NCI-H2196 (cell line): ENCODE measurements at regions not wholly inside any gene's neighbourhood (a gene's known extent, or its start where the extent isn't known, plus 50 kb on each side); places are given as distances from the start of the nearest gene placed in this dataset.
A peak's percentile ranks its signal among the peaks of the same experiment; 100 is the strongest.

Source experiments
- DNase-seq: peaks from one replicate; lab custom pipeline; 2025; ENCODE audit not compliant: unreplicated experiment; lab: John Stamatoyannopoulos, UW

GRCh38 chr12:31868965-31869364 lies 90.2 kb upstream of the RESF1 start:
- peak; percentile 73 for DNase-seq

GRCh38 chr12:31867292-31867691 lies 91.9 kb upstream of the RESF1 start:
- DNase-seq, result no peak

GRCh38 chr12:31866523-31866922 lies 92.7 kb upstream of the RESF1 start:
- no peak for DNase-seq

GRCh38 chr12:31865023-31865422 lies 94.2 kb upstream of the RESF1 start:
- DNase-seq, result no peak

DNA sequence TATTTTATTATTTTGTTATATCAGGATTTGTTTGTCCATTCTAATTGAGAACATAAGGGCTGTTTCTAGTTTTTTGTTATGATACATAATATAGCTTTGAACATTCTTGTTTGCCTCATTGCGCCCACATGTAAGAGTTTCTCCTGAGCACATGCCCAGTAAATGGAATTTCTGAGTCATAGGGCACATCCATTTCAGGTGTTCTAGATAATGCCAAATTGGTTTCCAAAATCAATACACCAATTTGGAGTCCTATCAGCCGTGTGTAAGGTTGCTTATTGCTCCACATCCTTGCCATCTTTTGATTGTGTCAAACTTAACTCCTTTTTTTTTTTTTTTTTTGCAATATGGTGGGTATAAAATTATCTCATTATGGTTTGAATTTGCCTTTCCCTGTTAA lies 97.9 kb upstream of the RESF1 start:
- DNase-seq, result no peak

- no peak for DNase-seq
These were observed 98.8 kb upstream of the RESF1 start for GRCh38 chr12:31860401-31860800.

DNA sequence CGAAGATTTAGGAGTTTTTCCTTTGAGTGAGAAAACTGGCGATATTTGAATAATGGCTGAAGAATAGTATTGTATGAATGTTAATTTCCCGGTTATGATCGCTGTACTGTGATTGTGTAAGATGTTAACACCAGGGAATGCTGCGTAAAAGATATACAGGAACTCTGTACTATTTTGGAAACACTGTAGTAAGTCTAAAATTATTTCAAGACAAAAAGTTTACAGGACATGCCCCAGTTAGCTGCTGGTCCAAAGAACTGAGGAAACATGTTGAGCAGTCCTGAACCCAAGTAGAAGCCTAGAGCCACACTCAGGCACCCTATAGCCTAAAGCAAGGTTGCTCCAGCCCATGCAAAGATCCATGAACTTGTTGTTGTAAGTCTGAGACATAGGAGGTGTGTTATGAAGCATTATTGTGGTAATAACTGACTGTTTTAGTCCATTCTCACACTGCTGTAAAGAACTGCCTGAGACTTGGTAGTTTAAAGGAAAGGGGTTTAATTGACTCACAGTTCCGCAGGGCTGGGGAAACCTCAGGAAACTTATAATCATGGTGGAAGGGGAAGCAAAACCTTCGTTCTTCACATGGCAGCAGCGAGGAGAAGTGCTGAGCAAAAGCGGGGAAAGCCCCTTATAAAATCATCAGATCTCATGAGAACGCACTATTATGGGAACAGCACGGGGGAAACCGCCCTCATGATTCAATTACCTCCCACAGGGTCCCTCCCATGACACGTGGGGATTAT lies 99.8 kb upstream of the RESF1 start:
- no peak for DNase-seq

DNA sequence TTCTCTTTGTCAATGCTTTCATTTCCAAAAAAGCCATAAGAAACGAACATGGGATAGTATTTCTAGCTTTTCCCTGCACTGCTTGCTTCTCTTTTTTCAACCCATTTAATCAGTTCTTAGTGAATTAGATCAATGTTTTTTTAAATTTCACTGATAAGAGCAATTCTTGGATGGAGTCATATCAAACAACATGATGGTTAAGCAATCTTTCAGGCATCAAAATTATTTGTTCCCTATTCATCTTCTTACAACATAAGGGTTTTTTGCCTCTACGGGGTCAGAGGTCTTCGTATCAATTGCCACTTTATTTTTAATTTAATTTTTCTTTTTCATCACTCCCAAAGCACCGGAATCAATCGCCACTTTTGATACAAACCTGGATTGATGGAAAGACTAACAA lies 103.8 kb upstream of the RESF1 start:
- no peak for DNase-seq

GRCh38 chr12:31853977-31854376 lies 105.2 kb upstream of the RESF1 start:
- DNase-seq, result no peak

- no peak for DNase-seq
These were observed 105.7 kb upstream of the RESF1 start for GRCh38 chr12:31853520-31853919.

- no peak for DNase-seq
These were observed 108.9 kb upstream of the RESF1 start for GRCh38 chr12:31850268-31850667.

DNA sequence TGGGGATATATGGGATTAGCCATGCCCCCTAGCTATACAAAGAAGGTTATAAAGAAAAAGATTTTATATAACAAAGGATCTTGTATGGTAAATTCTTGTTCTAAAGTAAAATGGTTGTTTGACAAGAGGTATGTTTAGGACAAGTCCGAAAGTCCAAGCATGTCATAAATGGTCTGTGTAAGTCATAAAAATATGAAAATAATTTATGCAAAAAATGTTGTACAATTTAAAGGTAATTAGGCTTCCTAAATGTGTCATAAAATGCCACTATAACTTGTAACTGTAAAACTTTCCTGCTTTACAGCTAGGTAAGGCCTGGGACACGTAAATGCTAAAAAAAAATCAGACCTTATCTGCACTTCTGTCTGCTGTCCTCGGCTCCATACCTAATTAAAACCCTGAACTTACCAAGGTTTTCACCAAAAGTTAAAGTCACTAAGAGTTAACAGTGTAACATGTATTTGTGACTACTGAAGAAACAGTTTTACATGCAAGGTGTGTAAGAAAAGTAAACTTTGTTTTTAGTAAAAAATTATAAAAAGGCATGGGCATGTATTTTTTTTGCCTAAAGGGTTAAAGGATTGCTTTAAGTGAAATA lies 110.0 kb upstream of the RESF1 start:
- DNase-seq, result peak; percentile 10

DNA sequence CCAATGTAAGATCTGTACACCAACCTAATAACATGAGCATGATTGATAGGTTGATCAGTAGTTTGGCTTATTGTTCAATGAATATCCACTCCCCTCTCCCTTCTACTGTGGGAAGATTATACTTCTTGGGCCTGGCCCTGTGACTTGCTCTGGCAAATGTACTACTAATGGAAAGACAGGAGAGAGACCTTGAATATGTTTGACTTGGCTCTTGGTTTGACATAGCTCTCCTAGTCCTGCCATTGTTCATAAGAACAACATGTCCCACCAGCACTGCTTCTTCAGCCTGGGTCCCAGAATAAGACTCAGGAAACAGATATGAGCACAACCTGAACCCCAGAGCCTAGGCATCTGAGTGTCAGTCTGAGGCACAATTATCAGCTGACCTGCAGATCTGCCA lies 112.8 kb upstream of the RESF1 start:
- no peak for DNase-seq

DNA sequence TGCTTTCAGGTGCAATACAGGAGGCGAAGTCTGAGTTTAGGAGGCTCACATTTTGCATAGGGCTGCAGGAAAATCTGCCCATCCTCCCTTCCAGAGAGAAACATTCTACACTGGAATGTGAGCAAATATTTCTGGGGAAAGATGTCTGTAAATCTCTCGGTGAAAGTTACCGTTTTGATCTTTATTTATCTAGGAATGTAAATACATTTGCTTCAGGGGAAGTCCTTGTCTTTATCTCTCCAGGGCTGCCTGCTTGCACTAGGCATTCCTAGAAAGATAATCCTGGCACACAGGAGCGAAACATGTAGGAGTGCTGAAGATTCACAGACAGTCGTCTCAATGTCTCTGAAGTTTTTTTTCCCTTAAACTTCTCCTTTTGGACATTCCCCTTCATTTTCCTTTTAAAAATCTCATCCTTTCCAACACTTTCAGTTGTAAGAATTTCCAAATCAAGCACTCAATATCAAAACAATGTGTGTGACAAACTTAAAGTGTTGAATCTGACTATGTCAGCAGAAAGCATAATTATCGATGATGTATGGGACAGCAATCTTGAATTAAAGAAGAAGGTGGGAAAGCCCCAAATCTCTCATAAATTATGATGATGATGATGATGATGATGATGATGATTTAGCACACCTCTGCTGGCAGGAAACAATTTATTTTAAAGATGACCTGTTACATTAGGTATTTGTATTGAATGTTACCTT lies 113.4 kb upstream of the RESF1 start:
- DNase-seq, result no peak

DNA sequence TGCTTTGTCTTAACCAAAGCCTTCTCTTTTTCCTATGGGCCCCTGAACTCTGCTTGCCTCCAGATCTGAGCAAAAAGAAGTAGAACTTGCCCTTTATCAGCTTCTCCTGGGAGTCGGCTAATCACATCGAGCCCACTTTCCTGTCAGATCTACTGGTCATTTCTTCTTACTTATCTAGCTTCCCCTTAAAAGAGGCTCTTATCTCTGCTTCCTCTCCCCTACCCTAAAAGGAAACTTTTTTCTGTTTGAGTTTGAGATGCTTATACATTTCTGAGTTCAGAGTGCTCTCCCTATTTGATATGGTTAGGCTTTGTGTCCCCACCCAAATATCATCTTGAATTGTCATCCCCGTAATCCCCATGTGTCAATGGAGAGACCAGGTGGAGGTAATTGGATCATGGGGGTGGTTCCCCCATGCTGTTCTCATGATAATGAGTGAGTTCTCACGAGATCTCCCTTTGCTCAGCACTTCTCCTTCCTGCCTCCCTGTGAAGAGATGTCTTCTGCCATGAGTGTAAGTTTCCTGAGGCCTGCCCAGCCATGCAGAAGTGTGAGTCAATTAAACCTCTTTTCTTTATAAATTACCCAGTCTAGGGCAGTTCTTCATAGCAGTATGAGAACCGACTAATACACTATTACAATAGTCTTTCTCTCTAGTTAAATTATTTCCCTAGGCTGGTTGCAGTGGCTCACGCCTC lies 114.7 kb upstream of the AMN1 start:
- DNase-seq, result no peak

DNA sequence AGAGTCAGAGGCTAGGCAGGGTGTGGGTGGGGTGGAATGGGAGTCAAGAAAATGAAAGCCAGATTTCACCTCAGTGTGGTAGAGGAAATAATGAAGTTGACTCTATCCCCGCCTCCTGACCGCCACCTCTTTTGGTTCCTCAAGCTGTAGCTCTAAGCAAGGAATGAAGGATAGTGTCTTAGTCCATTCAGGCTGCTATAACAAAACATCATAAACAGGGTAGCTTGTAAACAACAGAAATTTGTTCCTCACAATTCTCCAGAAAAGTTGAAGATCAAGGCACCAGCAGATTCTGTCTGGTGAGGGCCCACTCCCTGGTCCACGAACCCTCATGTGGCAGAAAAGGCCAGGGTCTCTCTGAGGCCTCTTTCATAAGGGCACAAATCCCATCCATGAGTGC lies 109.1 kb upstream of the AMN1 start:
- no peak for DNase-seq

- no peak for DNase-seq
These were observed 106.6 kb upstream of the AMN1 start for GRCh38 chr12:31835276-31835882.

GRCh38 chr12:31834150-31834549 lies 105.3 kb upstream of the AMN1 start:
- no peak for DNase-seq

GRCh38 chr12:31832740-31833729 lies 104.2 kb upstream of the AMN1 start:
- DNase-seq, result no peak

GRCh38 chr12:31828071-31828470 lies 99.2 kb upstream of the AMN1 start:
- DNase-seq, result no peak
